ENCODE measurements at regions not wholly inside any gene's neighbourhood (a gene's known extent, or its start where the extent isn't known, plus 50 kb on each side); places are given as distances from the start of the nearest gene placed in this dataset.

- intact Hi-C loops (cut with DNase I), result no loop called here
These were observed 158.2 kb upstream of the POM121L12 start for GRCh38 chr7:52877240-52877639.

GRCh38 chr7:52876402-52876801 is 159.0 kb upstream of the POM121L12 start:
- Histone ChIP-seq H3K27ac (no peak overlapping the region), H3K4me1 (no peaks in the 10 kb centered on the region)
- 80 to 84% methylated on average over 3 of the region's 3 CpGs for WGBS, 2 donors

More at GRCh38 chr7:52877240-52877639, 158.2 kb upstream of the POM121L12 start:
- TF ChIP-seq EP300 (IDR thresholded peaks at IDR 0.05) (no peak), CTCF (IDR thresholded peaks at IDR 0.05) (no peak), POLR2AphosphoS5 (IDR thresholded peaks at IDR 0.05) (no peak), POLR2A (IDR thresholded peaks at IDR 0.05) (no peak)
- DNase-seq, result no peak
- Histone ChIP-seq H3K4me3 (no peak overlapping the region), H3K9me3 (peaks cover 0 to 4% (median 0%) of the 10 kb centered on the region in 4 donors), H3K27ac (no peak overlapping the region), H3K4me1 (no peaks in the 10 kb centered on the region), H3K27me3 (no peaks in the 10 kb centered on the region), H3K36me3 (no peaks in the 10 kb centered on the region)
- 57 to 72% methylated on average over 2 of the region's 2 CpGs for WGBS, 2 donors

GRCh38 chr7:52863652-52864051 is 171.8 kb upstream of the POM121L12 start:
- no peak overlapping the region for H3K4me3 ChIP-seq
- H3K36me3 ChIP-seq, result no peaks in the 10 kb centered on the region
- WGBS, 2 donors, result 52 to 62% methylated on average over 2 of the region's 2 CpGs
- H3K27ac ChIP-seq, result no peak overlapping the region
- DNase-seq, result no peak
- no peaks in the 10 kb centered on the region for H3K27me3 ChIP-seq
- intact Hi-C loops (cut with DNase I), result no loop called here
- TF ChIP-seq CTCF (IDR thresholded peaks at IDR 0.05) (no peak), EP300 (IDR thresholded peaks at IDR 0.05) (no peak), POLR2AphosphoS5 (IDR thresholded peaks at IDR 0.05) (no peak), POLR2A (IDR thresholded peaks at IDR 0.05) (no peak)
- H3K9me3 ChIP-seq, result peaks cover 0 to 13% (median 3%) of the 10 kb centered on the region in 4 donors
- H3K4me1 ChIP-seq, result no peaks in the 10 kb centered on the region

More at GRCh38 chr7:52876402-52876801, 159.0 kb upstream of the POM121L12 start:
- no peaks in the 10 kb centered on the region for H3K36me3 ChIP-seq
- DNase-seq, result no peak
- TF ChIP-seq CTCF (IDR thresholded peaks at IDR 0.05) (no peak), EP300 (IDR thresholded peaks at IDR 0.05) (no peak), POLR2AphosphoS5 (IDR thresholded peaks at IDR 0.05) (no peak), POLR2A (IDR thresholded peaks at IDR 0.05) (no peak)
- H3K9me3 ChIP-seq, result peaks cover 0 to 4% (median 0%) of the 10 kb centered on the region in 4 donors
- H3K27me3 ChIP-seq, result no peaks in the 10 kb centered on the region
- no peak overlapping the region for H3K4me3 ChIP-seq
- intact Hi-C loops (cut with DNase I), result no loop called here

GRCh38 chr7:52862321-52862720 is 173.1 kb upstream of the POM121L12 start:
- H3K27ac ChIP-seq, result no peak overlapping the region
- TF ChIP-seq POLR2A (IDR thresholded peaks at IDR 0.05), result no peak
- no peak for TF ChIP-seq EP300 (IDR thresholded peaks at IDR 0.05)
- no peak for TF ChIP-seq CTCF (IDR thresholded peaks at IDR 0.05)
- TF ChIP-seq POLR2AphosphoS5 (IDR thresholded peaks at IDR 0.05), result no peak
- no peaks in the 10 kb centered on the region for H3K4me1 ChIP-seq
- H3K9me3 ChIP-seq, result peaks cover 0 to 13% (median 4%) of the 10 kb centered on the region in 4 donors
- WGBS, 2 donors, result 93 to 94% methylated on average over 3 of the region's 3 CpGs
- no peaks in the 10 kb centered on the region for H3K36me3 ChIP-seq
- intact Hi-C loops (cut with DNase I), result no loop called here
- no peak overlapping the region for H3K4me3 ChIP-seq
- H3K27me3 ChIP-seq, result no peaks in the 10 kb centered on the region
- DNase-seq, result no peak

GRCh38 chr7:52857367-52857766 is 178.1 kb upstream of the POM121L12 start:
- no peak for DNase-seq
- intact Hi-C loops (cut with DNase I), result no loop called here
- 0% methylated on average over 1 of the region's 1 CpG for WGBS, 2 donors
- Histone ChIP-seq H3K27ac (no peak overlapping the region), H3K4me3 (no peak overlapping the region), H3K9me3 (peaks cover 0 to 2% (median 0%) of the 10 kb centered on the region in 4 donors), H3K36me3 (no peaks in the 10 kb centered on the region), H3K4me1 (no peaks in the 10 kb centered on the region), H3K27me3 (no peaks in the 10 kb centered on the region)
- no peak for TF ChIP-seq POLR2A (IDR thresholded peaks at IDR 0.05)
- no peak for TF ChIP-seq CTCF (IDR thresholded peaks at IDR 0.05)
- TF ChIP-seq EP300 (IDR thresholded peaks at IDR 0.05), result no peak
- no peak for TF ChIP-seq POLR2AphosphoS5 (IDR thresholded peaks at IDR 0.05)

Data from sigmoid colon (tissue), 6 donors.